WTC11 (cell line): ENCODE measurements at regions not wholly inside any gene's neighbourhood (a gene's known extent, or its start where the extent isn't known, plus 50 kb on each side); places are given as distances from the start of the nearest gene placed in this dataset.

Experiments used
- MXD4 ChIP-seq: fragments of 250-450 bp; sonication (Bioruptor Pico); IDR thresholded peaks from 2 replicates; pipeline ENCODE4 v1.8.0; 2021; ENCODE audit warnings: mild to moderate bottlenecking, moderate library complexity, borderline replicate concordance
- NFE2L1 ChIP-seq: sonication (generic); formaldehyde crosslinking; IDR thresholded peaks from 2 replicates; pipeline ENCODE4 v1.8.1; 2023; ENCODE audit warnings: missing genetic modification reagents
- NFYB ChIP-seq: sonication (generic); formaldehyde crosslinking; conservative IDR thresholded peaks from 2 replicates; pipeline ENCODE4 v1.8.0; 2022; ENCODE audit warnings: low read depth, missing genetic modification reagents
- OVOL2 ChIP-seq: fragments of 250-450 bp; sonication (Bioruptor Pico); IDR thresholded peaks from 2 replicates; pipeline ENCODE4 v1.9.0; 2021; ENCODE audit warnings: mild to moderate bottlenecking, borderline replicate concordance
- TEAD4 ChIP-seq: sonication (generic); formaldehyde crosslinking; IDR thresholded peaks from 2 replicates; pipeline ENCODE4 v1.8.0; 2022; ENCODE audit warnings: mild to moderate bottlenecking, missing genetic modification reagents
- ZNF138 ChIP-seq: sonication (generic); formaldehyde crosslinking; conservative IDR thresholded peaks from 2 replicates; pipeline ENCODE4 v1.8.1; 2022; ENCODE audit warnings: mild to moderate bottlenecking, moderate library complexity, missing genetic modification reagents
- ZNF263 ChIP-seq: sonication (generic); formaldehyde crosslinking; IDR thresholded peaks from 2 replicates; pipeline ENCODE4 v1.8.1; 2022; ENCODE audit warnings: low read depth, mild to moderate bottlenecking, moderate library complexity, missing genetic modification reagents
- TF ChIP-seq, protein P1 (sequence below): fragments of 200-600 bp; IDR thresholded peaks from 2 replicates; pipeline ENCODE4 v1.8.0; 2022; ENCODE audit warnings: antibody characterized with exemption
- TF ChIP-seq, protein P2 (sequence below): sonication (generic); formaldehyde crosslinking; IDR thresholded peaks from 2 replicates; pipeline ENCODE4 v1.8.0; 2023; ENCODE audit warnings: missing genetic modification reagents, mild to moderate bottlenecking, borderline replicate concordance
- TF ChIP-seq, protein P3 (sequence below): sonication (generic); formaldehyde crosslinking; IDR thresholded peaks from 2 replicates; pipeline ENCODE4 v1.8.0; 2022; ENCODE audit warnings: mild to moderate bottlenecking, missing genetic modification reagents
- TF ChIP-seq, protein P4 (sequence below): sonication (generic); formaldehyde crosslinking; IDR thresholded peaks from 2 replicates; pipeline ENCODE4 v1.8.0; 2022; ENCODE audit warnings: mild to moderate bottlenecking, missing genetic modification reagents
- TF ChIP-seq, protein P5 (sequence below): sonication (generic); formaldehyde crosslinking; IDR thresholded peaks from 2 replicates; pipeline ENCODE4 v1.8.1; 2022; ENCODE audit warnings: missing genetic modification reagents, borderline replicate concordance

DNA sequence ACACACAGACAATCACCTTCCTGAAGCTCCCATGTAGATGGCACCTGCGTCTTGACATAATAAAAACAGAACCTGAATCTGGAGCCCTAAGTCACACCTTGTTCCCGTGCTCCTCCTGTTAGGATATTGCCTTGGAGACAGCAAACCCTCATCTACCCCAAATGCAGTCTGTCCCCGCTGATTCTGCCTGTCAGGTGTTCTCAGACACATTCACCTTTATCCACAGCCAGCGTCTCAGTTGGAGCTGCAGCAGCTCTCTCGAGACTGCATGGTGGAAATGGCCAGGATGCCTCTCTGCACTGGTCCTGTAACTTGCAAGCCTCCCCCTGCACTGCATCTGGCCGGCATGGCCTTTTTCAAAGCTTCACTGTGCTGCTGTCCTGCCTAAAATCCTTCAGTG is 218.0 kb upstream of the ZNF32 start:
- TF ChIP-seq, protein P1, sequence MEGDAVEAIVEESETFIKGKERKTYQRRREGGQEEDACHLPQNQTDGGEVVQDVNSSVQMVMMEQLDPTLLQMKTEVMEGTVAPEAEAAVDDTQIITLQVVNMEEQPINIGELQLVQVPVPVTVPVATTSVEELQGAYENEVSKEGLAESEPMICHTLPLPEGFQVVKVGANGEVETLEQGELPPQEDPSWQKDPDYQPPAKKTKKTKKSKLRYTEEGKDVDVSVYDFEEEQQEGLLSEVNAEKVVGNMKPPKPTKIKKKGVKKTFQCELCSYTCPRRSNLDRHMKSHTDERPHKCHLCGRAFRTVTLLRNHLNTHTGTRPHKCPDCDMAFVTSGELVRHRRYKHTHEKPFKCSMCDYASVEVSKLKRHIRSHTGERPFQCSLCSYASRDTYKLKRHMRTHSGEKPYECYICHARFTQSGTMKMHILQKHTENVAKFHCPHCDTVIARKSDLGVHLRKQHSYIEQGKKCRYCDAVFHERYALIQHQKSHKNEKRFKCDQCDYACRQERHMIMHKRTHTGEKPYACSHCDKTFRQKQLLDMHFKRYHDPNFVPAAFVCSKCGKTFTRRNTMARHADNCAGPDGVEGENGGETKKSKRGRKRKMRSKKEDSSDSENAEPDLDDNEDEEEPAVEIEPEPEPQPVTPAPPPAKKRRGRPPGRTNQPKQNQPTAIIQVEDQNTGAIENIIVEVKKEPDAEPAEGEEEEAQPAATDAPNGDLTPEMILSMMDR: no peak
- TF ChIP-seq ZNF263 (no peak), TEAD4 (CRISPR knock-in tag) (no peak), NFE2L1 (no peak), NFYB (no peak), MXD4 (CRISPR knock-in tag) (no peak), OVOL2 (no peak), ZNF138 (CRISPR knock-in tag) (no peak)
- TF ChIP-seq, protein P2, sequence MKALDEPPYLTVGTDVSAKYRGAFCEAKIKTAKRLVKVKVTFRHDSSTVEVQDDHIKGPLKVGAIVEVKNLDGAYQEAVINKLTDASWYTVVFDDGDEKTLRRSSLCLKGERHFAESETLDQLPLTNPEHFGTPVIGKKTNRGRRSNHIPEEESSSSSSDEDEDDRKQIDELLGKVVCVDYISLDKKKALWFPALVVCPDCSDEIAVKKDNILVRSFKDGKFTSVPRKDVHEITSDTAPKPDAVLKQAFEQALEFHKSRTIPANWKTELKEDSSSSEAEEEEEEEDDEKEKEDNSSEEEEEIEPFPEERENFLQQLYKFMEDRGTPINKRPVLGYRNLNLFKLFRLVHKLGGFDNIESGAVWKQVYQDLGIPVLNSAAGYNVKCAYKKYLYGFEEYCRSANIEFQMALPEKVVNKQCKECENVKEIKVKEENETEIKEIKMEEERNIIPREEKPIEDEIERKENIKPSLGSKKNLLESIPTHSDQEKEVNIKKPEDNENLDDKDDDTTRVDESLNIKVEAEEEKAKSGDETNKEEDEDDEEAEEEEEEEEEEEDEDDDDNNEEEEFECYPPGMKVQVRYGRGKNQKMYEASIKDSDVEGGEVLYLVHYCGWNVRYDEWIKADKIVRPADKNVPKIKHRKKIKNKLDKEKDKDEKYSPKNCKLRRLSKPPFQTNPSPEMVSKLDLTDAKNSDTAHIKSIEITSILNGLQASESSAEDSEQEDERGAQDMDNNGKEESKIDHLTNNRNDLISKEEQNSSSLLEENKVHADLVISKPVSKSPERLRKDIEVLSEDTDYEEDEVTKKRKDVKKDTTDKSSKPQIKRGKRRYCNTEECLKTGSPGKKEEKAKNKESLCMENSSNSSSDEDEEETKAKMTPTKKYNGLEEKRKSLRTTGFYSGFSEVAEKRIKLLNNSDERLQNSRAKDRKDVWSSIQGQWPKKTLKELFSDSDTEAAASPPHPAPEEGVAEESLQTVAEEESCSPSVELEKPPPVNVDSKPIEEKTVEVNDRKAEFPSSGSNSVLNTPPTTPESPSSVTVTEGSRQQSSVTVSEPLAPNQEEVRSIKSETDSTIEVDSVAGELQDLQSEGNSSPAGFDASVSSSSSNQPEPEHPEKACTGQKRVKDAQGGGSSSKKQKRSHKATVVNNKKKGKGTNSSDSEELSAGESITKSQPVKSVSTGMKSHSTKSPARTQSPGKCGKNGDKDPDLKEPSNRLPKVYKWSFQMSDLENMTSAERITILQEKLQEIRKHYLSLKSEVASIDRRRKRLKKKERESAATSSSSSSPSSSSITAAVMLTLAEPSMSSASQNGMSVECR: no peak
- TF ChIP-seq, protein P3, sequence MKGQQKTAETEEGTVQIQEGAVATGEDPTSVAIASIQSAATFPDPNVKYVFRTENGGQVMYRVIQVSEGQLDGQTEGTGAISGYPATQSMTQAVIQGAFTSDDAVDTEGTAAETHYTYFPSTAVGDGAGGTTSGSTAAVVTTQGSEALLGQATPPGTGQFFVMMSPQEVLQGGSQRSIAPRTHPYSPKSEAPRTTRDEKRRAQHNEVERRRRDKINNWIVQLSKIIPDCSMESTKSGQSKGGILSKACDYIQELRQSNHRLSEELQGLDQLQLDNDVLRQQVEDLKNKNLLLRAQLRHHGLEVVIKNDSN: no peak
- TF ChIP-seq, protein P4, sequence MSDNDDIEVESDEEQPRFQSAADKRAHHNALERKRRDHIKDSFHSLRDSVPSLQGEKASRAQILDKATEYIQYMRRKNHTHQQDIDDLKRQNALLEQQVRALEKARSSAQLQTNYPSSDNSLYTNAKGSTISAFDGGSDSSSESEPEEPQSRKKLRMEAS (CRISPR knock-in tag): no peak
- TF ChIP-seq, protein P5, sequence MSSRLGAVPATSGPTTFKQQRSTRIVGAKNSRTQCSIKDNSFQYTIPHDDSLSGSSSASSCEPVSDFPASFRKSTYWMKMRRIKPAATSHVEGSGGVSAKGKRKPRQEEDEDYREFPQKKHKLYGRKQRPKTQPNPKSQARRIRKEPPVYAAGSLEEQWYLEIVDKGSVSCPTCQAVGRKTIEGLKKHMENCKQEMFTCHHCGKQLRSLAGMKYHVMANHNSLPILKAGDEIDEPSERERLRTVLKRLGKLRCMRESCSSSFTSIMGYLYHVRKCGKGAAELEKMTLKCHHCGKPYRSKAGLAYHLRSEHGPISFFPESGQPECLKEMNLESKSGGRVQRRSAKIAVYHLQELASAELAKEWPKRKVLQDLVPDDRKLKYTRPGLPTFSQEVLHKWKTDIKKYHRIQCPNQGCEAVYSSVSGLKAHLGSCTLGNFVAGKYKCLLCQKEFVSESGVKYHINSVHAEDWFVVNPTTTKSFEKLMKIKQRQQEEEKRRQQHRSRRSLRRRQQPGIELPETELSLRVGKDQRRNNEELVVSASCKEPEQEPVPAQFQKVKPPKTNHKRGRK (CRISPR knock-in tag): no peak
